Gastroesophageal sphincter (tissue), 3 donors: ENCODE measurements at regions not wholly inside any gene's neighbourhood (a gene's known extent, or its start where the extent isn't known, plus 50 kb on each side); places are given as distances from the start of the nearest gene placed in this dataset.

Experiments
- CTCF ChIP-seq, 4 experiments: fragments of 200-600 bp in 2 of 4; fragments of 450-650 bp in 2 of 4; sonication (generic) in 1 of 4; IDR thresholded peaks; one replicate each; pipeline ENCODE4 v1.5.1; 2017 to 2019; ENCODE audit warnings: antibody characterized with exemption in 4 of 4, mild to moderate bottlenecking in 2 of 4, moderate library complexity in 2 of 4
- POLR2A ChIP-seq, 2 donors: fragments of 450-650 bp; IDR thresholded peaks; one replicate each; pipeline ENCODE4 v1.6.1; 2017; ENCODE audit warnings: antibody characterized with exemption in 2 of 2, mild to moderate bottlenecking in 2 of 2, moderate library complexity in 1 of 2

GRCh38 chr10:128538671-128539070, 412.4 kb upstream of the MKI67 start:
- no peak for TF ChIP-seq CTCF (IDR thresholded peaks at IDR 0.05)
- no peak for TF ChIP-seq POLR2A (IDR thresholded peaks at IDR 0.05)
